ENCODE measurements at regions not wholly inside any gene's neighbourhood (a gene's known extent, or its start where the extent isn't known, plus 50 kb on each side); places are given as distances from the start of the nearest gene placed in this dataset.

- TF ChIP-seq CTCF (IDR thresholded peaks at IDR 0.05), result no peak
- TF ChIP-seq POLR2A (IDR thresholded peaks at IDR 0.05), result no peak
These were observed 75.4 kb upstream of the EGFLAM start for GRCh38 chr5:38182991-38183390.

Data from adrenal gland (tissue), 5 donors.